ENCODE measurements at regions not wholly inside any gene's neighbourhood (a gene's known extent, or its start where the extent isn't known, plus 50 kb on each side); places are given as distances from the start of the nearest gene placed in this dataset.

- TF ChIP-seq, protein P1, sequence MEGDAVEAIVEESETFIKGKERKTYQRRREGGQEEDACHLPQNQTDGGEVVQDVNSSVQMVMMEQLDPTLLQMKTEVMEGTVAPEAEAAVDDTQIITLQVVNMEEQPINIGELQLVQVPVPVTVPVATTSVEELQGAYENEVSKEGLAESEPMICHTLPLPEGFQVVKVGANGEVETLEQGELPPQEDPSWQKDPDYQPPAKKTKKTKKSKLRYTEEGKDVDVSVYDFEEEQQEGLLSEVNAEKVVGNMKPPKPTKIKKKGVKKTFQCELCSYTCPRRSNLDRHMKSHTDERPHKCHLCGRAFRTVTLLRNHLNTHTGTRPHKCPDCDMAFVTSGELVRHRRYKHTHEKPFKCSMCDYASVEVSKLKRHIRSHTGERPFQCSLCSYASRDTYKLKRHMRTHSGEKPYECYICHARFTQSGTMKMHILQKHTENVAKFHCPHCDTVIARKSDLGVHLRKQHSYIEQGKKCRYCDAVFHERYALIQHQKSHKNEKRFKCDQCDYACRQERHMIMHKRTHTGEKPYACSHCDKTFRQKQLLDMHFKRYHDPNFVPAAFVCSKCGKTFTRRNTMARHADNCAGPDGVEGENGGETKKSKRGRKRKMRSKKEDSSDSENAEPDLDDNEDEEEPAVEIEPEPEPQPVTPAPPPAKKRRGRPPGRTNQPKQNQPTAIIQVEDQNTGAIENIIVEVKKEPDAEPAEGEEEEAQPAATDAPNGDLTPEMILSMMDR (IDR thresholded peaks at IDR 0.05), result no peak
- no peak for TF ChIP-seq POLR2A (IDR thresholded peaks at IDR 0.05)
Measured at GRCh38 chr7:84640637-84641036, 446.0 kb upstream of the SEMA3A start.
